Stomach smooth muscle (tissue), 2 donors: ENCODE measurements at regions not wholly inside any gene's neighbourhood (a gene's known extent, or its start where the extent isn't known, plus 50 kb on each side); places are given as distances from the start of the nearest gene placed in this dataset.

Experiments used
- H3K27ac ChIP-seq: one replicate; pipeline ENCODE4 v1.7.0; 2013; ENCODE audit warnings: mild to moderate bottlenecking, low read length, inconsistent platforms
- H3K27me3 ChIP-seq, 2 donors: one replicate each; pipeline ENCODE4 v1.7.0; 2013; ENCODE audit warnings: low read length in 2 of 2; ENCODE audit not compliant: insufficient read depth in 2 of 2, control insufficient read depth in 1 of 2
- H3K36me3 ChIP-seq, 2 donors: one replicate each; pipeline ENCODE4 v1.7.0; 2013; ENCODE audit warnings: low read length in 2 of 2; ENCODE audit not compliant: control insufficient read depth in 2 of 2, insufficient read depth in 2 of 2
- H3K4me1 ChIP-seq: one replicate; pipeline ENCODE4 v1.7.0; 2013; ENCODE audit warnings: low read length; ENCODE audit not compliant: control insufficient read depth, insufficient read depth
- H3K4me3 ChIP-seq, 2 donors: one replicate each; pipeline ENCODE4 v1.7.0; 2013; ENCODE audit warnings: low read length in 2 of 2
- H3K9ac ChIP-seq, 2 donors: one replicate each; pipeline ENCODE4 v1.7.0; 2013; ENCODE audit warnings: low read length in 2 of 2, mild to moderate bottlenecking in 1 of 2
- H3K9me3 ChIP-seq, 2 donors: one replicate each; pipeline ENCODE4 v1.7.0; 2013; ENCODE audit warnings: low read length in 2 of 2; ENCODE audit not compliant: control insufficient read depth in 2 of 2
- donor health status: healthy.
- donor health status: Pancreatic carcinoma.

DNA sequence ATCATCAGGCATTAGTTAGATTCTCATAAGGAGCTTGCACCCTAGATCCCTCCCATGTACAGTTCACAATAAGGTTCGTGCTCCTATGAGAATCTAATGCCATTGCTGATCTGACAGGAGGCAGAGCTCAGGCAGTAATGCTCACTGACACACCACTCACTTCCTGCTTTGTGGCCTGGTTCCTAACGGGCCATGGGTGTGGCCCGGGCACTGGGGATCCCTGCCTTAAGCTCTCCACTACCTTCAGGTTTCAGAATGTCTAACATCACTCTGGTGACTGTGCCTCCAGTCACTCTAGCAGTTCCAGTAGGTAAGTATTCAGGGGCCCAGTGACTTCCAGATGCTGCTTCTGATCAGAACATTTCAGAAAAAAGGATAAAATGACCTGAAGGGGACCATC lies 152.4 kb downstream of the LRRC70 start:
- Histone ChIP-seq H3K27me3 (no peaks in the 10 kb centered on the region), H3K4me1 (no peaks in the 10 kb centered on the region)

DNA sequence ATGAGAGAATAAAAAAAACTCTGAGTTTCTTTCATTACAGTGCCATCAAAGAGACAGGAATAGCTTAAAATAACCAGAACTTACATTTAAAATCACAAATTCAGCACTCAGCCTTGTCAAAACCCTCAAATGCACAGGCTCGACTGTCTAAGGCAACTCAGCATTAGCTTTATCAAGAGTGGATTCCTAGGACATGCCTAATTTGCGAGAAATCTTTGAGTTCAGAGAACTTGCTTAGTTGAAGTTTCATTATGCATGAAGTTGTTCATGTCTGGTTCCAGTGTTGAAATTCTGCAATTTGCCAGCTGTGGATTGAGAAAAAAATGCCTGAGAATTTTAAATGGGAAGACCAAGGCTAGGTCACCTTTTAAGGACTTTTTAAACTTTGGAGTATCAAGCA lies 151.1 kb downstream of the LRRC70 start:
- Histone ChIP-seq H3K36me3 (no peaks in the 10 kb centered on the region), H3K27ac (no peak overlapping the region), H3K4me1 (no peaks in the 10 kb centered on the region), H3K9me3 (peaks cover 0 to under 1% of the 10 kb centered on the region in 2 donors), H3K27me3 (no peaks in the 10 kb centered on the region), H3K4me3 (no peak overlapping the region), H3K9ac (no peak overlapping the region)

More for the DNA sequence above, 152.4 kb downstream of the LRRC70 start:
- H3K4me3 ChIP-seq = no peak overlapping the region
- peaks cover 0 to 4% of the 10 kb centered on the region in 2 donors for H3K9me3 ChIP-seq
- H3K36me3 ChIP-seq = no peaks in the 10 kb centered on the region
- H3K27ac ChIP-seq = no peak overlapping the region
- no peak overlapping the region for H3K9ac ChIP-seq

DNA sequence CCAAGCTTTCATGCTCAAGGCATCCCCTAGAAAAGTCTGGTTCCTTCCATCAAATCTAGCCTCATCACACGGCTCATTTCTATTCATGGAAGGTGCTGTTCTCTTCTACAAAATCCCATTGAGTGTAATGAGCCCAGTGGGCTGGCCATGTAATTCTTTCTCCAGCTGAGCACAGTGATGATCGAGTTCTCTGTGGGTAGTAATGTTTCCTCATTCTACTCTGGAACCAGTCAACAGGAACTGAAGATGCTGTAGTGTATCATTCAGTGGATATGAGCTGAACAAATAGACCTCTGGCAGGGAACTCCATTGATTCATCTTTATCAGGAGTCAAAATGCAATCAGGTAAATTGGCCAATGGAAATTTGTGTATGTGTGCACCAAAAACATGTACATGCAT lies 149.2 kb downstream of the LRRC70 start:
- Histone ChIP-seq H3K27me3 (no peaks in the 10 kb centered on the region), H3K27ac (no peak overlapping the region), H3K36me3 (no peaks in the 10 kb centered on the region), H3K9ac (no peak overlapping the region), H3K4me1 (no peaks in the 10 kb centered on the region), H3K9me3 (peaks cover 0 to 5% of the 10 kb centered on the region in 2 donors), H3K4me3 (no peak overlapping the region)

DNA sequence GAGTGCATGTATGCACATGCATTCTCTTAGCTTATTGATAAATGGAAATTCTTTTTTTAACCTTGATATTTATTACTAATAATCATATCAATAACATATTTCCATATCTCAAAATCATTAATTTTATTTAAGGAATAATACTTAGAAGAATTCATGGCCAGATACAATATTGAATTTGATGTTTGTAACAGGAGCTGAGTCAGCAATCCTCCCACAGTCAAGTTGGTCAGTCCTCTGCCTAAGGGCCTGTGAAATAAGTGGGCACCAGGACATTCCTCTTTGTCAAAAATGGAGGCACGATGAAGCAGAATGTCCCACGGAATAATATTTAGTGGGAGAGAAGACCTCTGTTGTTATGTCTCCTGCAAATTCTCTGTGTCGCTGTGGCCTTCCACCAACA lies 148.6 kb downstream of the LRRC70 start:
- peaks cover 0 to 7% of the 10 kb centered on the region in 2 donors for H3K9me3 ChIP-seq
- no peak overlapping the region for H3K9ac ChIP-seq
- H3K36me3 ChIP-seq = no peaks in the 10 kb centered on the region
- H3K27ac ChIP-seq = no peak overlapping the region
- no peak overlapping the region for H3K4me3 ChIP-seq
- no peaks in the 10 kb centered on the region for H3K4me1 ChIP-seq
- no peaks in the 10 kb centered on the region for H3K27me3 ChIP-seq

DNA sequence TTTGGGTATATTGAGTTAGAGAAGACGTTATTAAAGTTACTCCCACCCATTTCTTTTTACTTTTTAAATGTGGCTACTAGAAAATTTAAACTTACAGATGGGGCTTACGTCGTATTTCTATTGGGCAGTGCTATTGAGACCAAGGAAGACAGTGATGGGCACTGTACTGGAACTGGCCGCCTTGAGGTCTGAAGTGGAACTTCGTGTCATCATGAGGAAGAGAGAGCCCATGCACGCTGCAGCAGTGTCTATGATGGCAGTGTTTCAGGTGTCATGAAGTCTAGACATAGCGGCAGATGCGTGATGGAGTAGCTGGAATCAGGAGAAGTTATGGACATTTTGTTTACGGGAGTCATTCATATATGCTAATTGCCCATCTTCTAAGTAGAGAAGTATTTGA lies 143.7 kb downstream of the LRRC70 start:
- Histone ChIP-seq H3K27me3 (no peaks in the 10 kb centered on the region), H3K36me3 (no peaks in the 10 kb centered on the region), H3K4me3 (no peak overlapping the region), H3K9ac (no peak overlapping the region), H3K27ac (no peak overlapping the region), H3K4me1 (no peaks in the 10 kb centered on the region), H3K9me3 (peaks cover 0 to 7% of the 10 kb centered on the region in 2 donors)

DNA sequence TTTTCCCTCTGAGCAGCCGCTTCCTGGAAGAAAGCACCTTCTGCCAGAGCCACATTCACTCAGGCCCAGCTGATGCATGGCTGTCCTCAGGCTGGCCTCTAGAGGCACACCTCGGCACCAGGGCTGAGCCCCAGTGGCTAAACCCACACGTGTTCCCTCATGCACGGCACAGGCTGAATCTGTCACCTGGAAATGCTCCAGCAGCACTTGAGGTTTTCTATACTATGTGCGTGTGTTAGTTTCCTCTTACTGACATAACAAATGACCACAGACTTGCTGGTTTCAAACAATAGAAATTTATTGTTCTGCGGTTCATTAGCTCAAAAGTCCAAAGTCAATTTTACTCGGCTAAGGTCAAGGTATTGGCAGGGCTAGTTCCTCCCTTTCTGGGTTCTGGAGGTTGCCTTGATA lies 141.4 kb downstream of the LRRC70 start:
- Histone ChIP-seq H3K27me3 (no peaks in the 10 kb centered on the region), H3K36me3 (no peaks in the 10 kb centered on the region), H3K4me3 (no peak overlapping the region), H3K4me1 (no peaks in the 10 kb centered on the region), H3K27ac (no peak overlapping the region), H3K9ac (no peak overlapping the region), H3K9me3 (peaks cover 0 to 7% of the 10 kb centered on the region in 2 donors)

DNA sequence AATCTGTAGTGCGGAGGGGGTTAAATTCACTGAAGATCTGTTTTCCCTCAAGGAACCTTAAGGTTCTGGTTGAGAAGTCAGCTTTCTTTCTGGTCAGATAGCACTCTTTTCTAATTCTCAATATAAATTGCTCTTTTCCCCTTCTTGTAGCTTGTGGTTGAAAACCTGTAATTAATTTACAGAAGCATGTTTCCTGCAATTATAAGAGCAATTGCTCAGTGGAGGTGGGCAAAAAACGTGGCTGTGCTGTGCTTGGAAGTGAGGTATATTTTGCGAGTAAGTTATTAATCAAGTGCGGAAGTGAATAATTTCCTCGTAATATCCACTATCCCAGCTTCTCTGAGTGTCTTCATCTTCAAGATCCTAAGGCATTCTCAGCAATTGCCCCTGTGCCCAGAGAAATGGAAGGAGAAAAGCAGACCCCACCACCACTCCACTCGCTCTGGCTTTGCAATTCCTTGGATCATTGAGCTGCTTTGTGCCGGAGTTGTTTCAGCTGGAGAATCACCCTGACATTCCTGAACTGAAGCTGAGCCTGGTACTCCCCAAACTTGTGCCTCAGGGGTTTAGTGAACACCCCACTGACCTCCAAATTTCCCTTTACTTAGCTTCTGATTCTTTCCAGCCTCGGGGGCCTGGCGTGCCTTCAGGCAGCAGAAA lies 140.6 kb downstream of the LRRC70 start:
- H3K27ac ChIP-seq = no peak overlapping the region
- no peaks in the 10 kb centered on the region for H3K27me3 ChIP-seq
- H3K36me3 ChIP-seq = no peaks in the 10 kb centered on the region
- H3K4me3 ChIP-seq = no peak overlapping the region
- H3K9ac ChIP-seq = no peak overlapping the region
- H3K9me3 ChIP-seq = peaks cover 0 to 3% of the 10 kb centered on the region in 2 donors
- no peaks in the 10 kb centered on the region for H3K4me1 ChIP-seq

DNA sequence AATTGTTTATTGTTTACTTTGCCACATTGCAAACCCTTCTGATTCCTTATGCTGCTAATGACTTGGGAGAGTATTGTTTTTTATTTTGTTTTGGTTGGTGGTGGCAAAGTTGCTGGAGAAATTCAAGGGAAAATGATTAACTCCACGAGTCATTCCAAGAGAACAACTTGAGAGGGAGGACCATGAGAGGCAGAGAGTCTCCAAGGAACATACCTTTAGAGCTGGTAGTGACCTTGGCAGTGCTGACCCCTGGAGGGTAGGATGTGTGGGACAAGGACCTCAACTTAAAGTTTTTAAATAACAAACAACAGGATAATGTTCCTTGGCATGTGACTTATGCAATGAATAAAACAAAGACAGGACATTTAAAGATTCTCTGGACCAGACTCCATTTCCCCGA lies 139.7 kb downstream of the LRRC70 start:
- Histone ChIP-seq H3K36me3 (no peaks in the 10 kb centered on the region), H3K9ac (no peak overlapping the region), H3K4me3 (no peak overlapping the region), H3K27me3 (no peaks in the 10 kb centered on the region), H3K4me1 (no peaks in the 10 kb centered on the region), H3K9me3 (peaks cover 0 to 3% of the 10 kb centered on the region in 2 donors), H3K27ac (no peak overlapping the region)

DNA sequence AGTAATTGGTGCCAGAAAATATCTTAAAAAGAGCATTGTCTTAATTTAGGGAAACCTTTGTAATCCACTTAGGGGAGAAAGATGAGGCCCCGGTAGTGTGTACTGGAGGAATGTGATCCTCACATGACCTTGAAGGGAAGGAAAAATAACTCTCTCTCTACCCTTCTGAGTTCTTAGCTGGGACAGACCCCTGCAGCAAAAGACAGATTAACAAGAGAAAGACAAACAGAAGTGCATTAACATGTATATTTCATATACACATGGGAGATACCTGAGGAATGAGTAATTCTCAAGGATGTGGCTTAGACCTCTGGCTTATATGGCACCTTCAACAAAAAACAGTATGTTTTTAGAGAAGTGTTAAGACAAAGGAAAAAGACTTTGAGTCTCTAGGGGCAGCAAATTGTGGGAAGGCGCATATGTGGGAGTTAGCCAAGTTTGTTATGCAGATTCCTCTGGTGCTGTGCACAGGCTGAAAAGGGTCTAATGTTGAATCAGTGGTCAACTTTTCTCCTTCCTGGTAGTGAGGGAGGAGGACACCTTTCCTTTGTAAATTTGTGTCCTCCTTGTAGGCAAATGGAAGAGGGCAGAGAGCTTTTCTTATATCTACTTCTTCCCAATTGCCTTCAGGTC lies 138.8 kb downstream of the LRRC70 start:
- Histone ChIP-seq H3K27ac (no peak overlapping the region), H3K27me3 (no peaks in the 10 kb centered on the region)

DNA sequence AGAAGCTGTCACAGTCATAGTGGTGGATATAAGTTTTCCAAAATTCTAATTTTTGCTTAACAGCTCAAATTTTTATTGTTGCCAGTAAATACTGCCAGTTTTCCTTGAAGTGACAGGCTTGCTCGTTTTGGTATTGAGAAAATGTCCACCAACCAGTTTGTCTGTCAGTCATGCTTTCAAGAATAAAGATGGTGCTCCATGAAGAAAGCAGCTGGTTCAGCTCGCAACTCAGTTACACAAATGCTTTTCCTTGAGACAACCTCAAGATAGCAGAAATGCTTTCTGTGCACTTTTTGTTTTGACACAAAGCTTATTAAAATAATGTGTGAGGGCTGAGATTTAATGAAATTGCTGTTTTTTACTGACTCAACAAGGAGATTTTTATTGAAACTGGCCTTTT lies 135.7 kb downstream of the LRRC70 start:
- Histone ChIP-seq H3K4me3 (no peak overlapping the region), H3K9me3 (no peaks in the 10 kb centered on the region), H3K36me3 (no peaks in the 10 kb centered on the region), H3K9ac (no peak overlapping the region), H3K27me3 (no peaks in the 10 kb centered on the region), H3K27ac (no peak overlapping the region), H3K4me1 (no peaks in the 10 kb centered on the region)

More for the DNA sequence above, 138.8 kb downstream of the LRRC70 start:
- H3K9ac ChIP-seq = no peak overlapping the region
- H3K36me3 ChIP-seq = no peaks in the 10 kb centered on the region
- H3K4me1 ChIP-seq = no peaks in the 10 kb centered on the region
- no peak overlapping the region for H3K4me3 ChIP-seq
- H3K9me3 ChIP-seq = no peaks in the 10 kb centered on the region
